A549 (cell line): ENCODE measurements at regions not wholly inside any gene's neighbourhood (a gene's known extent, or its start where the extent isn't known, plus 50 kb on each side); places are given as distances from the start of the nearest gene placed in this dataset.

ENCODE experiments used
- CTCF ChIP-seq: fragments of >200 bp; sonication (Bioruptor Twin); formaldehyde crosslinking; IDR thresholded peaks from 3 replicates; pipeline ENCODE4 v1.5.1; 2016
- JUN ChIP-seq, 2 experiments: fragments of >200 bp; sonication (Bioruptor Twin); formaldehyde crosslinking; IDR thresholded peaks; 2 replicates in 1 of 2; 3 replicates in 1 of 2; pipeline ENCODE4 v1.6.1; 2016 to 2017
- MYC ChIP-seq: IDR thresholded peaks from 2 replicates; pipeline ENCODE4 v1.6.1; 2012; ENCODE audit warnings: mild to moderate bottlenecking, inconsistent platforms, low read length, improper control_type of control experiment, borderline replicate concordance
- NPAS2 ChIP-seq: fragments of 250-450 bp; sonication (Bioruptor Pico); IDR thresholded peaks from 2 replicates; pipeline ENCODE4 v1.8.0; 2022; ENCODE audit warnings: mild to moderate bottlenecking, moderate library complexity, borderline replicate concordance
- POLR2AphosphoS2 ChIP-seq: conservative IDR thresholded peaks from 2 replicates; pipeline ENCODE4 v1.6.1; 2012; ENCODE audit warnings: low read length, improper control_type of control experiment, inconsistent platforms
- RAD21 ChIP-seq, 2 experiments: fragments of >200 bp in 1 of 2; sonication (Bioruptor Twin) in 1 of 2; formaldehyde crosslinking in 1 of 2; IDR thresholded peaks in 1 of 2; conservative IDR thresholded peaks in 1 of 2; 2 replicates in 1 of 2; 3 replicates in 1 of 2; pipeline ENCODE4 v1.6.1; 2012 to 2018; ENCODE audit warnings: inconsistent platforms in 1 of 2
- REST ChIP-seq: fragments of 200-600 bp; sonication (generic); IDR thresholded peaks from 2 replicates; pipeline ENCODE4 v1.6.1; 2016; ENCODE audit warnings: antibody characterized with exemption, mild to moderate bottlenecking, moderate library complexity
- RFX5 ChIP-seq: fragments of 450-650 bp; IDR thresholded peaks from 2 replicates; pipeline ENCODE4 v1.7.1; 2014; ENCODE audit warnings: antibody characterized with exemption, mild to moderate bottlenecking, moderate library complexity

DNA sequence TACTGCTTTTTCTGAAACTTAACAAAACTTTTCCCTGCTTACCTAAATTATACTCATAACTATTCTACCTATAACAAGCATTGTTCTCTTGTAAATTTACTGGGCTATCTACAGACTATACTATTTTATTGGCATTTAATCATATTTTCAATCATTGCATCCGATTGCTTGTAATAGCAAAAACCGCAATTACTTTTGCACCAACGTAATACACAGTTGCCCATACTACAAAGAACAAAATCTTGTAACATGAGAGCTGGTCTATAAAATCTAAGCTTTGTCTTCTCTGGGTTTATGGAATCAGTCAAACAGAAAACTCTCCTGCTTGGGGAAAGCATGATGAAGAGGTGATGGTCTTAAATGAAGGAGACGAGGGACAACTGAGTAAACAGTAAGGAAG is 463.4 kb upstream of the ST6GAL2 start:
- TF ChIP-seq NPAS2 (CRISPR knock-in tag), result no peak
- no peak for TF ChIP-seq REST
- TF ChIP-seq CTCF, result no peak
- TF ChIP-seq POLR2AphosphoS2, result no peak
- TF ChIP-seq RFX5, result no peak
- TF ChIP-seq RAD21 (conservative IDR thresholded peaks at IDR 0.05 in 1 of 2, IDR thresholded peaks at IDR 0.05 in 1 of 2), result no peak
- no peak for TF ChIP-seq JUN (IDR thresholded peaks at IDR 0.05)
- no peak for TF ChIP-seq MYC
